C4-2B (cell line): ENCODE measurements at regions not wholly inside any gene's neighbourhood (a gene's known extent, or its start where the extent isn't known, plus 50 kb on each side); places are given as distances from the start of the nearest gene placed in this dataset.
"Not testable (repeated sequence)": the region's sequence is repeated elsewhere in the genome, so short reads cannot be mapped to it uniquely, and the experiment has no call there.

Experiments used
- H3K27ac ChIP-seq: fragments of 450-650 bp; 2 replicates; pipeline ENCODE4 v1.5.1; 2017
- ZFX ChIP-seq: fragments of 450-650 bp; IDR thresholded peaks from 2 replicates; pipeline ENCODE4 v1.6.1; 2017
- TF ChIP-seq, protein P1 (sequence below): fragments of 450-650 bp; conservative IDR thresholded peaks from 2 replicates; pipeline ENCODE4 v1.5.1; 2017; ENCODE audit warnings: mild to moderate bottlenecking

DNA sequence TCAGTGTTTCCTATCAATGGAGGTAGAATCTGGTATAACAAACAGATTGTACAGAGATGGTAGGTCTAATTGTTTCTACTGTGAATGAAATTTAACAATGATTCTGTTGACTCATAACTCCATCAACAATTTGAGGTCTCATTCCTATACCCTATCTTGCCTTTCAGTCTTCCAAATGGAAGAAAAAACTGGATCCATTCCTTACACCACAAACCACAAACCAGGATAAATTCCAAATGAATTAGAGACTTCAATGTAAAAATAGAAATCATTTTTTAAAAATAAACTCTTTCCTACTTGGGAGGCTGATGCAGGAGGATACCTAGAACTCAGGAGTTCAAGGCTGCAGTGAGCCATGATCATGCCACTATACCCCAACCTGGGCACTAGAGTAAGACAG lies 114.4 kb upstream of the WDR44 start:
- no peak overlapping the region for H3K27ac ChIP-seq
- TF ChIP-seq ZFX: no peak
- TF ChIP-seq, protein P1, sequence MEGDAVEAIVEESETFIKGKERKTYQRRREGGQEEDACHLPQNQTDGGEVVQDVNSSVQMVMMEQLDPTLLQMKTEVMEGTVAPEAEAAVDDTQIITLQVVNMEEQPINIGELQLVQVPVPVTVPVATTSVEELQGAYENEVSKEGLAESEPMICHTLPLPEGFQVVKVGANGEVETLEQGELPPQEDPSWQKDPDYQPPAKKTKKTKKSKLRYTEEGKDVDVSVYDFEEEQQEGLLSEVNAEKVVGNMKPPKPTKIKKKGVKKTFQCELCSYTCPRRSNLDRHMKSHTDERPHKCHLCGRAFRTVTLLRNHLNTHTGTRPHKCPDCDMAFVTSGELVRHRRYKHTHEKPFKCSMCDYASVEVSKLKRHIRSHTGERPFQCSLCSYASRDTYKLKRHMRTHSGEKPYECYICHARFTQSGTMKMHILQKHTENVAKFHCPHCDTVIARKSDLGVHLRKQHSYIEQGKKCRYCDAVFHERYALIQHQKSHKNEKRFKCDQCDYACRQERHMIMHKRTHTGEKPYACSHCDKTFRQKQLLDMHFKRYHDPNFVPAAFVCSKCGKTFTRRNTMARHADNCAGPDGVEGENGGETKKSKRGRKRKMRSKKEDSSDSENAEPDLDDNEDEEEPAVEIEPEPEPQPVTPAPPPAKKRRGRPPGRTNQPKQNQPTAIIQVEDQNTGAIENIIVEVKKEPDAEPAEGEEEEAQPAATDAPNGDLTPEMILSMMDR: no peak

DNA sequence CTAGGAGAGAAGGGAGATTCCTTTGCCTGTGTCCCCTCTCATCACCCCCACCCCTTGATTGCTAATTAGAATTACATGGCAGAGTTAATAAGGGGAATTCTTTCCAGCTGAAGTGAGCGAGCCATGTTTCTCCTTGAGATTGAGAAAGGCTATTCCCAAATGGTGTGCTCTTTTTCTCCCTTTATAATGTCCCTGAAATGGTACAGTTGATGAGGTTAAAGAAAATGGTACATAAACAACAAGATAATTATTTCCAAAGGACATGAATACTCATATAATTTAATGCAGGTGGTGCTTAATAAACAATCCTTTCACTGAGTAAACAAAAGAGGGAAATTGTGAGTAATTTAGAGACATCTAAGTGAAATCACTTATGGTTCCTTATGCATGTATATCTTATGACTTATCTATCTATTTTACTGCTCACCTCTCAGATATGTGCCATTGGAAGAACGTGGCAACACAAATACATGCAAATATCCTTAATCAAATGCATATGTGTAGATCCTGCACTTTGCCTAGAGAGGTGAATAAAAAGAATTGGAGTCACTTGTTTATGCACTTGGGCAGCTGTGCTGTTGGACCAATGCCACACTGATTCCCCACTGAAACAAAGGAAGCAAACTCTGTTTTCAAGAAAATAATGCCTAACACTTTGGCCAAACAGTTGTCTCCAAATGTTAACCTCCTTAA lies 106.6 kb upstream of the WDR44 start:
- TF ChIP-seq ZFX: no peak
- no peak overlapping the region for H3K27ac ChIP-seq

DNA sequence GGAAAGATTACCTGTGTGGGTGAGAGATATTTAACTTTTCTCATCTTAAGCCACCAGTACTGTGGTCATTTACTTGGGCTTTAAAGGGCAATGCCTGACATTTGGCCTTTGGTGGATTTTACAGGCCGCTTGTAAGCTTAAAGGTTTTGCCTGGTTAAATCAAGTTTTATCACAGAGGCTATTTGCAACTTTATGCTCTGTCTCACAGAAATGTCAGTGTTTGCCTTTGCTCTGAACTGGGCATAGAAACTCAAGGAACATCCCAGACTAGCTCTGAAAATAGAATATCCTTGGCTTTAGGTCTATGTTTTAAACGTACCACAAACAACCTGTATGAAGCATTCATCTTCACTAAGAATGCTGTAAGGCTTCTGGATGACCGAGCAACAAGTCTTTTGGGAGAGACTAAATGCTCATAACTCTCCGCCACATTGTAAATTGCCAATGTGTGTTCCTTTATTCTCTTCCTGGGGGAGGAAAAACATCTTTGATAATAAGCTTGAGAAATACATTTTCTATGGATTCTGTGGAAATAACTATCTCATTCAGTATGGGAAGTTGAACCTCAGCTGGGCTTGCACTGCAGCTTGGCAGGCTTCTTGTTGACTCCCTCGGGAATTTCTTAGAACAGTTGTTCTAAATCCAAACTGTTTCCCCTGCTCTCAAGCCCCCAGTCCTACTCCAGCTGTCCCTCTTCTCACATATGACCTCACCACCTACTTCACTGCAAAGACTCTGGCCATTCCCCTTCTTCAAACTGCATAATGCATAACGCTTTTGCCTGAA lies 105.8 kb upstream of the WDR44 start:
- no peak overlapping the region for H3K27ac ChIP-seq
- TF ChIP-seq ZFX: no peak
- TF ChIP-seq, protein P1: no peak

DNA sequence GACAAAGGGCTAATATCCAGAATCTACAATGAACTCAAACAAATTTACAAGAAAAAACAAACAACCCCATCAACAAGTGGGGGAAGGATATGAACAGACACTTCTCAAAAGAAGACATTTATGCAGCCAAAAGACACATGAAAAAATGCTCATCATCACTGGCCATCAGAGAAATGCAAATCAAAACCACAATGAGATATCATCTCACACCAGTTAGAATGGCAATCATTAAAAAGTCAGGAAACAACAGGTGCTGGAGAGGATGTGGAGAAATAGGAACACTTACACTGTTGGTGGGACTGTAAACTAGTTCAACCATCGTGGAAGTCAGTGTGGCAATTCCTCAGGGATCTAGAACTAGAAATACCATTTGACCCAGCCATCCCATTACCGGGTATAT lies 98.9 kb upstream of the WDR44 start:
- H3K27ac ChIP-seq: not testable (repeated sequence)

DNA sequence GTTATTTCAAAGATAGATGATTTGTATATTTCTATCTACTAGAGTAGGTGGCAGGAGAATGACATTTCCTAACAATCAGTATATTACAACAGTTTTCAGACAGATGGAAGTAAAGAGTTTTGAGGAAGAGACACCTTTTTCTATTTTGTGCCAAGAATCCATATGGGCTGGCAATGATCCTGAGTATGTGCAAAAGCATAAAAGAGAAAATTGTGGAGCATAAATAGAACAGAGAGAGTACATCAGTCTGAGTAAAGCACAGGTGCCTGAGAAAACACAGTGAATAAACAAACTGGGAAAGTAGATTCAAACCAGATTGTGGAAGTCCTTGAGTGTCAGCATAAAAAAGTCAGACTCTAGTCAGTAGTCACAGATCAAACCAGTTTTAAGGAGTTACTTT lies 96.8 kb upstream of the WDR44 start:
- H3K27ac ChIP-seq: no peak overlapping the region
- no peak for TF ChIP-seq ZFX
- TF ChIP-seq, protein P1: no peak

DNA sequence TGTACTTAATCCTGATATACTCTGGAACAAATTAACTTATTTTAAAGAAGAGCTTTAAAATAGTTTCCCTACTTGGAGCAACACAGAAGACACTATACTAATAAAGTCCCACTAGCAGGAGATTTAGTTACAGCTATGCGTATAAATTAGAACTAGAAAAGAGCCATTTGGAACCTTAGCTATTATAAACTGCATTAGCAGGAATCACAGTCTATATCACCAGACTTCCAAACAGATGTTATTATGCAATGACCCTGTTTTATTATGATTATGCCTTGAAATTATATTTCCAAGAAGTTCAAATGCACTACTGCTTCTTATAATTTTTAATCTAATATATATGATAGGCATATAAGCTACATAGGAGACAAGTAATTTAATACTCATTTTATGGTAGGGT lies 95.5 kb upstream of the WDR44 start:
- TF ChIP-seq, protein P1: no peak
- TF ChIP-seq ZFX: no peak
- no peak overlapping the region for H3K27ac ChIP-seq

DNA sequence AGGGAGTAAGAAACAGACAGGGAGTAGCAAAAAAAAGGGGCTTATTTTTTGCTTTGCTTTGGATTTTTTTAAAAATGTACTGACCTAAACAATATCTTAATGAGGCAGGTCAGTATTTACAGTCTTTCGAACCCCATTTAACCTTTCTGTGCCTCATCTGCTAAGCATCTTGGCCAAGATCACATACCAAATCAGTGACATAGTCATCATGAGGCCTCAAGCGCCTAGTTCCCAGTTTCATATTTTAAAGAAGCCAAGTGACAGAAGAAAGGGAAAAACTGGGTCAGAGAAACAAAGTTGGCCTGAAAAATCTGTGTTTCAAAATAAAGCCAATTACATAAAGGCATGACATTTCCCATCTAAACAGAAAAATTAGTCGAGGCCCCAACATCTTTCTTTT lies 94.6 kb upstream of the WDR44 start:
- no peak overlapping the region for H3K27ac ChIP-seq
- TF ChIP-seq ZFX: no peak
- TF ChIP-seq, protein P1: no peak

DNA sequence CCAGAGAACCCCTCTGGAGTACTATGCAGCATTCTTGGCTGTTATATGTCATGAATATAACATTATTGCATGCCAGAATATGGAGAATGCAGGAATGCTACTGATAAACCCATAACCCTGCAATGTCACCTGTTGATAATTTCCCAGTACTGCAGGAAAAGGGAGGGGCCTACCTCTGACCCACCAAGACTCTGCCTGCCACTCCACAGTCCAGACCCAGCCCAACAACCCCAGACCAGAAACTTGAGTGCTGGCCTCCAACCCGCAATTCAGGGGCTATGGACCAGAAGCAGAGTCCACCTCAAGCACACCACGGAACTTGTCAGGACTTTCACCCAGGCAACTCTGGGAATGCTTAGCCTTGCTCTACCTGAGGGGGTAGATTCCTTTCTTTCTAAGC lies 92.9 kb upstream of the WDR44 start:
- no peak overlapping the region for H3K27ac ChIP-seq
- TF ChIP-seq ZFX: no peak
- TF ChIP-seq, protein P1: no peak
